HG03060 (cell line): ENCODE measurements at regions not wholly inside any gene's neighbourhood (a gene's known extent, or its start where the extent isn't known, plus 50 kb on each side); places are given as distances from the start of the nearest gene placed in this dataset.

ENCODE experiments used
- ATAC-seq: cut with Tn5 transposase; IDR thresholded peaks from one replicate; pipeline ENCODE4 v1.9.1; 2021; ENCODE audit warnings: low read depth, moderate number of reproducible peaks; ENCODE audit not compliant: unreplicated experiment

GRCh38 chr11:8740129-8740528, 57.5 kb downstream of the RPL27A start:
- ATAC-seq: no peak

DNA sequence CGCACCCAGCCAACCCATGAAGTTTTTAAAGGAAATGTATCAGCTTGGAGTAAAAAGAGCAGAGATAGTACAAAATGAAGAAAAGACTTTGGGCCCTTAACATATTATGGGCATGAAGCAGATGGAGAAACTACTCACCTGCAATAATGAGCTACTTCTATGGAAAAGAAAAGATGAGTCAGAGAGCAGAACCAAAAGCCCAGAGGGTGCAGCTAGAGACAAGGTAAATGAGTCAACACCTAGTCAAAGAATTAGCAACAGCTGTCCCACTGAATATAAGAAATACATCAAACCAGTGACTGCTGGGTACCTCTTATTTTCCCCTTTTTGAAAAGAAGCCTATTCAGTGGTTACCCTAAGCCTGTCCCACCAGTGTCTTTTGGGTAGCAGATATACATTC, 61.8 kb downstream of the RPL27A start:
- ATAC-seq: no peak

- ATAC-seq: no peak
Observed at GRCh38 chr11:8745431-8746253, 63.0 kb downstream of the RPL27A start.

DNA sequence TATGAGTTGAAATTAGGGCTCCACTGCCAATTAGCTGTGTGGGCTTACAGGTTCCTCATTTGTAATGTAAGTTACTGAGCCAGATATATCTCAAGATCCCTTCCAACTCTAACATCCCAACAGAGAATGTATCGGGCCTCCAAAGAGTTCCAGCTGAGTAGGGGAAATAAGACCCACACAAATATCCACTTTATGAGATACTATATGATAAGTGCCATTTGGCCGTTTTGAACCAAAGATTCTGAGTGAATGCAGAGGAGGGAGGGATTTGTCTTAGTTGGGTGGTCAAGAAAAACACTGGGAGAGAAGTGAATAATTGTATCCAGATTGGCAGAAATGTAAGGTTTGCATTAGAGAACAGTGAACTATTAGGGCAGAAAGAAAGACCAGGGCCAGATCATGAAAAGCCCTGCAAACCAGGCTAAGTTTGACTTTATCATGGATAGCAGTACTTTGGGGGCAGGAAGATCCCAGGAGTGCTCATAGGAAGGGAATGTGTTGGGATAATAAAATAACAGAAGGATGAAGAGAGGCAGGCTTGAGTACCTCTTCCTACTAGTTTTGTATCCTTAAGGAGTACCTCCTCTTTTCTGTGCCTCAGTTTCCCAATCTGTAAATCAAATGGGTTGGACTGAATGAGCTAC, 63.9 kb downstream of the RPL27A start:
- ATAC-seq: no peak

DNA sequence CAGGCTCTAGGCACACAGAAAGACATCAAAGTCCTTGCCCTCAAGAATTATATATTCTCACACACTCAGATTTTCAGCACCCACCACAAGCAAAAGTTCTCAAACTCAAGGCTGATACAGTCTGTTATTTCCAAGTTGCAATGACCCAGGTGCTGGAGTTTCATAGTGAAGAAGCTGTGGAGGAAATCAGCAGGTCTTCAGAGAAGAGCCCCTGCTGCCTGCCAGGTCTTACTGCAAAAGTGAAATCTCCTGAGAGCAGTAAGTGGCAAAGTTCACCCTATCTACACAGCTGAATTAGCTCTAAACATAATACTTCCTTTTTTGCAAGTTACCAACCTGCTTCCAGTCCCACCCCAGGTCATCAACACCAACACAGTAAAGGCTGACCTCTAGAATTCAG, 64.6 kb downstream of the RPL27A start:
- no peak for ATAC-seq

DNA sequence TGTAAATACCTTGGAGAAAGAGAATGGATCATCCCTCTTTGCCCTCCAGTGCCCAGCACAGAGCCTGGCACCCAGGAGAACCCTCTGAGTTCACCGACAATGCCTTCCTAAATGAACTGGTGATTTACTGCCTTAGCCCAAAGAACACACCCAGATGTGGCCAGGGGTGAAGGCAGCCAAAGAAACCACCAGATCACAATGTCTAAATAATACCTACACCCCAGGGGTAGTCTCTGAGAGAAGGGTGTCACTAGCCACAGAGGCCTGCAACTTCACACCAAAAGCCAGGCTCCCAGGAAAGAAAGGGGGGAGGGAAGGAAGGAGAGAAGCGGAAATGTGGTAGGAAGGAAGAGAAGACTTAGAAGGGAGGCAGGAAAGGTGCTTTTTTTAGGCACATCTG, 65.7 kb downstream of the RPL27A start:
- ATAC-seq: no peak

DNA sequence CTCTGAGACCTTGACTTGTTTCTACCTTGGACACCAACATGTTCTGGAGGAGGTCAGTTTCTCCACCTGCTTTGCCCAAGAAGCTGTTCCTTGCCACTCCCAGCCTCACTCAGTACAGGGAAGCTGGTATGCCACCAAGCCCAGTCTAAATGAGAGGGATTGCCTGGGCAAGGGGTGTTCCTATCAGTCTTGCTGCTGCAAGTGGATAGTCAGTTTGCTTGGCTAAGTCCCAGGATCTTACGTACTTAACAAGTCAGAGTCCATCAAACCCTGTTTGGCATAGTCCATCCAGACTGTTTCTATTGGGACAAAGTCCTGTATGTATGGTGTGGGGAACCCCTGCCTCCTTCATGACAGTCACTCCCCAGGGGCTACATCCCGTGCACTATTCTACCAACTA, 66.6 kb downstream of the RPL27A start:
- ATAC-seq: no peak

DNA sequence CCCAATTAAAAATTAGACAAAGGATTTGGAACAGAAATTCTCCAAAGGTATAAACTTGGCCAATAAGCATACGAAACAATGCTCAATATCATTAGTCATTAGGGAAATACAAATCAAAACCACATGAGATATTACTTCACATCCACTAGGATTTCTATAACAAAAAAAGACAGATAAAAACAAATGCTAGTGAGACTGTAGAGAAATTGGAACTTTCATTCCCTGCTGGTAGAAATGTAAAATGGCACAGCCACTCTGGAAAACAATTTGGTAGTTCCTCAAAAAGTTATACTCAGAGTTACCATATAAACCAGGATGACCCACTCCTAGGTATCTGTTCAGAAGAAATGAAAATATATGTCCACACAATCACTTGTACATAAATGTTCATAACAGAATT, 71.6 kb downstream of the RPL27A start:
- no peak for ATAC-seq

DNA sequence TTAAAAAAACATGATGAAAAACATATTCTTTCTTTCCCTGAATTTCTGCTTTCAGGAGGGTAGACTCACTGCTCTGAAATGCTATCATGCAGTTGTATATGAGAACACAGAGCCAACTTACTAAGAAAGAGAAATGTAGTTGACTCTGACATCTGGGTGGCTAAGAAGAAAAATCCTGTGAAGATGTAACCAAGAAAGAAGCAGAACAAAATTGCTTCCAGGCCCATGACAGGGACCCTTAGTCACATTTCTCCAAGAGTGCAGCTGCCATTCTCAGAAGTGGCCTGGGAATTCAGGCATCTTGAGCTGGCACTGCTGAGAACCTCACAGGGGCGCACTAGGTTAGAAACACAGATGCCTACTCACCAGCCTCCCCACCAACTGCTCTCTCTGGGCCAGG, 73.6 kb downstream of the RPL27A start:
- no peak for ATAC-seq

GRCh38 chr11:8757047-8757446, 74.5 kb downstream of the RPL27A start:
- no peak for ATAC-seq

DNA sequence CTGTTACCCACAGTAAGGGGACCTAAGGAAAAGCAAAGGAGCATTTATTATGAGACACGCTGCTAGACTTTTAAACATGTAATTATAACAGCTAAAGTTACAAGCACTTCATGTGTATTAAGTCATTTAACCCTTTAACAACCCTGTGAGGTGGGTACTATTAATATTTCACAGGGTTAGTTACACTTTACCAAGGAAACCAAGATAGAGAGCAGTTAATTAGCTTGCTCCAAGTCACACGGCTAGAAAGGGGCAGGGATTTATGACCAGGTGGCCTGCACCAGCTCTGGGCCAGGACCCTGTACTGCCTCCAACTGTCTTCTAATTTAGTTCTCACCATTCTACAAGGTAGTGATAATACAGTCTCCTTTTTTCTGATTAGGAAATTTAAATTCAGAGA, 74.9 kb downstream of the RPL27A start:
- no peak for ATAC-seq

GRCh38 chr11:8758619-8759169, 76.1 kb downstream of the RPL27A start:
- no peak for ATAC-seq

DNA sequence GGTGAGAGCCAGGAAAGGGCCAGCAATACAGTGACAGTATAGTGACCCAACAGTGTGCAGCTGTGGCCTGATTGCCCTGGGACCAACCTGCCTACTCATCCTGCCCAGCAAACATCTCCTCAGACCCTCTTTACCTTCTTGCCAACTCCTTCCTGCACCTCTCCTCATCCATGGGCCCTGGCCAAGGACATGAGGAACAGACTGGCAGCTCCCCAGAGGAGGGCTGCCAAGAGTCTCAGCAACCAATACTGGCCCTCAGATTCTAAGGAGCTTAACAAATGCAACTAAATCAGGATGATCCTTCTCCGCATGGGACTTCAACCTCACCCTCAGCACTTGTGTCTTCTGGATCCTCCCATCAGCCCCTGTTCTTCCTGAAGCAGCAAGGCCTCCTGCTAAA, 77.0 kb downstream of the RPL27A start:
- no peak for ATAC-seq

DNA sequence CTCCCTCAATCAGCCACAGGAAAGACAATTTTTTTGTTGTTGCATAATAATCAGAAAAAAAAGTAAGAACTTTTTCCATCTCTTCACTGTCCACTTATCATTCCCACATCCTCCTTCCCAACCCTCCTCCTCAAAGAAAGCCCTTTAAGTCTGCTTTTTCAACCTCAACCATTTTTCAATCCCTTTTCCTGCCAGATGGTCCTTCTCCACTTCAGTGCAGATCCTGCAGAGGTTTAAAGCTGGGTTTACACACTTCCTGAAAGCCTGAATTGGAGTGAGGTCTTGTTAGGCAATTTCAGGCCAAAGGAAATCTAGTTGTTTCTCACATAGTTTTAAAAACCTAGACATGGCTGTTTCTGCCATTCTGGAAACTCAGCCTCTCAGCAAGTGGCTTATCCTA, 78.3 kb downstream of the RPL27A start:
- ATAC-seq: no peak

GRCh38 chr11:8763070-8763685, 80.6 kb downstream of the RPL27A start:
- ATAC-seq: no peak

DNA sequence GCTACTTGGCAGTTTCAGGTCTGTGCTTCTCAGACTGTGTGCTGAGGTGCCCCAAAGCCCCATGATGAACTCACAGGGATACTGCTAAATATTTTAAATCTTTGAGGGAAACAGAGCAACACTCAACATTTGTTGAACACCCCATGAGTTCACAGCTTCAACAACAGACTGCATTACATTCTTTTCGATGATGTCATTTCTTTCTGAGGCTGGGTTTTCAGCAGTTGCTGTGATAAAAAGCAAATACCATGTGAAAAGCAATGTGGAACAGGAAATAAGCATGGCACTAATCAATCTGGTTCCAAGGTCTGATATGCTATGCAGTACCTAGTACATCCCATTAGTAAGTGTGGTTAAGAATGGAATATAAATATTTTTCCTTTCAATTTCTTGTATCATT, 82.7 kb downstream of the RPL27A start:
- ATAC-seq: no peak

DNA sequence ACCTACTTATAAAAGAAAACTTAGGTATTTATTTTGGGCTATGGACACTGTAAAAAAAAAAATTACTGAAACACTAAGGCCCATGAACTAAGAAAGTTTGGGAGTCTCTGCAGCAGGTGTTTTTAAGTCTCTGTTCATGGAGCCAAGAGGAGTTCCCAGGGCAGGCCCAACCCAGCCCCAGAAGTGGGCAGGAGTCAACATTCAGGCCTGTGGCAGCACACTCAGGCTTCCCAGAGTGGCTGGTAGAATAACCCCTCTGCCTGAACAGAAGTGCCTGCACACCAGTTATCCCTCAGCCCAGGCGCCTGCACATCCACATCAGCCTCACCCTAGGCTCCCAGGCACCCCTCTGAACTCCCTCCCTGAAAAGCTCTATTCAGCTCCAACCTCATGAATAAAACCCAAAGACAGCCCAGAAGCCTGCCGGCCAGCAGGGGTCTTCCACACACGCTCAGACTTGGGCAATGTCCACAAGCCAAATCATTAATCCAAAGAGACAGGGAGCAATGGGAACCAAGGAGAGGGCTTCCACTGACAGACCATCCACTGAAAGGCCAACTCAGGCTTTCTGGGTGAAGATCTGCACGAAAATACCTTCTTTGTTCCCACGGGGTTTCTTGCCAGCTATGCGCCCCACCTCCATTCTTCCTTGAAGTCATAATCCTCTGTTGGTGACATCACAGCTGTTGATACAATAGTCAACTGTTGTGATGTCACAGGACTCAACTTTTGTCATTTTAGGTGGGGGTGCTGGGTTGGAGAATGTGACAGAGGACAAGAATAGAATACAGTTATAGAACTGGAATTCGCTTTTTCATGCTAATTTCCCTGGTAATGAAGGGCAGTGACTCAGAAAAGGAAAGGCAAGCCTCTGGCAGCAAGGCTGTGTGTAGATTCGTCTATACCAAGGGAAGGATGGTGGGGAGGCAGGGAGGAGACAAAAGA, 83.7 kb downstream of the RPL27A start:
- no peak for ATAC-seq

DNA sequence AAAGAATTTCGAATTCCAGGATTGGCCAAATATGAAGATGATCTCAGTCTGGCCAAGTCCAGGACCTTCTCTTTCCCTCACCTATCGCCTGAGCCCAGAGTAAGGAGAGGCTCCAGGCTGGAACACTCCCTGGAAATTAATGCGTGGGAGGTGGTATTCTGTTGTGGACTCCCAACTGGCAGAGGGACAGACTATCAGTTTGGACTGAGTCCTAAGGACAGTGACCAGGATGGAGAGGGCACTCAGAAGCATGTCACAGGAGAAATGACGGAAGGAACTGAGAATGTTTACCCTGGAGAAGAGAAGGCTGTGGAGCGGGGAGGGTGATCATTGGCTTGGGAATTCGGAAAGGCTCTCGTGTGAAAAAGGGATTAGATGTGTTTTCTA, 84.4 kb downstream of the RPL27A start:
- no peak for ATAC-seq

- ATAC-seq: no peak
Observed at GRCh38 chr11:8767466-8768142, 85.0 kb downstream of the RPL27A start.
